Endothelial cell of umbilical vein (primary cell): ENCODE measurements at regions not wholly inside any gene's neighbourhood (a gene's known extent, or its start where the extent isn't known, plus 50 kb on each side); places are given as distances from the start of the nearest gene placed in this dataset.

Experiments used
- EZH2 ChIP-seq: IDR thresholded peaks from 2 replicates; pipeline ENCODE4 v1.6.1; 2012; ENCODE audit warnings: borderline replicate concordance, low read depth, mild to moderate bottlenecking, moderate library complexity, low read length, inconsistent platforms; ENCODE audit not compliant: severe bottlenecking
- MAX ChIP-seq: IDR thresholded peaks from 2 replicates; pipeline ENCODE4 v1.6.1; 2011; ENCODE audit not compliant: insufficient read depth, insufficient read length
- POLR2A ChIP-seq: IDR thresholded peaks from 2 replicates; pipeline ENCODE4 v1.6.1; 2012; ENCODE audit warnings: low read depth, mild to moderate bottlenecking, control low read depth, low read length
- TF ChIP-seq, protein P1 (sequence below), 2 donors: IDR thresholded peaks; 1 replicate in 1 of 2; 2 replicates in 1 of 2; pipeline ENCODE4 v1.5.1; 2011; ENCODE audit warnings: low read length in 2 of 2, mild to moderate bottlenecking in 2 of 2, moderate library complexity in 2 of 2, control low read depth in 1 of 2, inconsistent platforms in 1 of 2, low read depth in 1 of 2; ENCODE audit not compliant: insufficient read depth in 1 of 2; ENCODE audit errors: extremely low read depth in 1 of 2

GRCh38 chrX:26672571-26672970 is 456.6 kb downstream of the MAGEB5 start:
- TF ChIP-seq POLR2A (no peak), MAX (no peak), EZH2 (no peak)
- TF ChIP-seq, protein P1, sequence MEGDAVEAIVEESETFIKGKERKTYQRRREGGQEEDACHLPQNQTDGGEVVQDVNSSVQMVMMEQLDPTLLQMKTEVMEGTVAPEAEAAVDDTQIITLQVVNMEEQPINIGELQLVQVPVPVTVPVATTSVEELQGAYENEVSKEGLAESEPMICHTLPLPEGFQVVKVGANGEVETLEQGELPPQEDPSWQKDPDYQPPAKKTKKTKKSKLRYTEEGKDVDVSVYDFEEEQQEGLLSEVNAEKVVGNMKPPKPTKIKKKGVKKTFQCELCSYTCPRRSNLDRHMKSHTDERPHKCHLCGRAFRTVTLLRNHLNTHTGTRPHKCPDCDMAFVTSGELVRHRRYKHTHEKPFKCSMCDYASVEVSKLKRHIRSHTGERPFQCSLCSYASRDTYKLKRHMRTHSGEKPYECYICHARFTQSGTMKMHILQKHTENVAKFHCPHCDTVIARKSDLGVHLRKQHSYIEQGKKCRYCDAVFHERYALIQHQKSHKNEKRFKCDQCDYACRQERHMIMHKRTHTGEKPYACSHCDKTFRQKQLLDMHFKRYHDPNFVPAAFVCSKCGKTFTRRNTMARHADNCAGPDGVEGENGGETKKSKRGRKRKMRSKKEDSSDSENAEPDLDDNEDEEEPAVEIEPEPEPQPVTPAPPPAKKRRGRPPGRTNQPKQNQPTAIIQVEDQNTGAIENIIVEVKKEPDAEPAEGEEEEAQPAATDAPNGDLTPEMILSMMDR (IDR thresholded peaks at IDR 0.05; ENCODE audit: extremely low read depth in 1 of 2, insufficient read depth in 1 of 2, low read depth in 1 of 2, low read length in 2 of 2), result no peak
